HepG2 (cell line): ENCODE measurements at regions not wholly inside any gene's neighbourhood (a gene's known extent, or its start where the extent isn't known, plus 50 kb on each side); places are given as distances from the start of the nearest gene placed in this dataset.
A peak's percentile ranks its signal among the peaks of the same experiment; 100 is the strongest.

Experiments
- ATAC-seq: fragments of 200-7000 bp; cut with Tn5 transposase; 3 replicates; pipeline ENCODE4 v1.9.1; 2020; ENCODE audit warnings: mild to moderate bottlenecking, moderate library complexity
- BruUV-seq: library from RNA; stranded (reverse); fragments of 400-500 nt; replicated peaks from 2 replicates; lab custom pipeline; 2021; lab: Mats Ljungman, UMichigan
- CTCF ChIA-PET: fragments of 300-600 bp; formaldehyde crosslinking; extraction: SDS; loops from one replicate; lab custom pipeline; 2021; ENCODE audit warnings: low total read pairs, inconsistent platforms, low intra/inter-chr PET ratio; lab: Yijun Ruan, JAX
- POLR2A ChIA-PET: fragments of 350-600 bp; sonication (Branson Sonifier 250); formaldehyde crosslinking; loops from one replicate; lab custom pipeline; 2020; ENCODE audit warnings: antibody characterized with exemption, inconsistent platforms; lab: Yijun Ruan, JAX
- DNase-seq: peaks from one replicate; pipeline ENCODE4 v3.0.0-alpha.2; 2015; ENCODE audit warnings: low spot score
- FAIRE-seq: peaks from 3 replicates; lab custom pipeline; 2011; peaks lifted over from hg19 to GRCh38; lab: Jason Lieb, UNC
- H2AFZ ChIP-seq: one replicate; pipeline ENCODE4 v1.6.1; 2011; ENCODE audit warnings: low read length, inconsistent platforms
- H3K27ac ChIP-seq: fragments of 300-600 bp; 3 replicates; pipeline ENCODE4 v1.8.0; 2011; ENCODE audit warnings: mixed run types, mild to moderate bottlenecking, mixed read lengths, low read length, inconsistent platforms; ENCODE audit not compliant: insufficient read depth; ENCODE audit errors: extremely low read length
- H3K27me3 ChIP-seq, 2 experiments: fragments of 200-600 bp in 1 of 2; 2 replicates in 1 of 2; 3 replicates in 1 of 2; pipeline versions ENCODE4 v1.6.0 to v1.8.0; 2011; ENCODE audit warnings: low read length in 2 of 2, mild to moderate bottlenecking in 2 of 2, moderate library complexity in 2 of 2, inconsistent platforms in 1 of 2; ENCODE audit not compliant: insufficient read depth in 2 of 2, control insufficient read depth in 1 of 2
- H3K36me3 ChIP-seq, 2 experiments: fragments of 200-600 bp in 1 of 2; replicated peaks in 1 of 2; 2 replicates in 1 of 2; 3 replicates in 1 of 2; pipeline versions ENCODE4 v1.5.1 to v1.8.0; 2011; ENCODE audit warnings: low read length in 2 of 2, inconsistent platforms in 1 of 2; ENCODE audit not compliant: insufficient read depth in 2 of 2, control insufficient read depth in 1 of 2
- H3K4me1 ChIP-seq: 2 replicates; pipeline ENCODE4 v1.5.1; 2012; ENCODE audit warnings: low read length, inconsistent platforms; ENCODE audit not compliant: insufficient read depth
- H3K4me2 ChIP-seq: 2 replicates; pipeline ENCODE4 v1.6.0; 2011; ENCODE audit warnings: low read depth, low read length, inconsistent platforms
- H3K4me3 ChIP-seq, 3 experiments: fragments of 200-600 bp in 1 of 3; sonication (generic), shearing (Covaris generic) in 1 of 3; replicated peaks in 1 of 3; 2 replicates each; pipeline ENCODE4 v1.5.1; 2011 to 2016; ENCODE audit warnings: low read length in 3 of 3, inconsistent platforms in 2 of 3, low read depth in 2 of 3, mild to moderate bottlenecking in 2 of 3, control low read depth in 1 of 3, mixed read lengths in 1 of 3; ENCODE audit not compliant: insufficient read depth in 1 of 3
- H3K79me2 ChIP-seq: one replicate; pipeline ENCODE4 v1.6.1; 2011; ENCODE audit warnings: low read length, inconsistent platforms; ENCODE audit not compliant: insufficient read depth
- H3K9ac ChIP-seq: 2 replicates; pipeline ENCODE4 v1.6.0; 2011; ENCODE audit warnings: mild to moderate bottlenecking, low read depth, low read length, inconsistent platforms; ENCODE audit not compliant: insufficient read depth
- H3K9me3 ChIP-seq: 2 replicates; pipeline ENCODE4 v1.5.1; 2012; ENCODE audit warnings: mild to moderate bottlenecking, low read length
- H4K20me1 ChIP-seq: 2 replicates; pipeline ENCODE4 v1.6.0; 2011; ENCODE audit warnings: inconsistent platforms, mild to moderate bottlenecking, low read length, moderate library complexity; ENCODE audit not compliant: insufficient read depth
- ATF7 ChIP-seq, 2 experiments: fragments of 450-650 bp in 1 of 2; sonication (generic) in 1 of 2; formaldehyde crosslinking in 1 of 2; IDR thresholded peaks; 2 replicates each; pipeline versions ENCODE4 v1.4.0 to v1.6.1; 2016 to 2020; ENCODE audit warnings: antibody characterized with exemption in 1 of 2, mild to moderate bottlenecking in 1 of 2, missing genetic modification reagents in 1 of 2
- MAFF ChIP-seq: IDR thresholded peaks from 2 replicates; pipeline ENCODE4 v1.6.1; 2011; ENCODE audit warnings: low read depth, low read length, improper control_type of control experiment
- MAFK ChIP-seq, 2 experiments: IDR thresholded peaks in 1 of 2; conservative IDR thresholded peaks in 1 of 2; 2 replicates each; pipeline ENCODE4 v1.6.1; 2011; ENCODE audit warnings: improper control_type of control experiment in 2 of 2, low read length in 2 of 2
- POLR2AphosphoS2 ChIP-seq: IDR thresholded peaks from 2 replicates; pipeline ENCODE4 v1.6.1; 2011; ENCODE audit warnings: low read depth, low read length, improper control_type of control experiment
- RFXANK ChIP-seq: IDR thresholded peaks from 2 replicates; pipeline ENCODE4 v1.6.1; 2016
- TAF15 ChIP-seq: fragments of 200-400 bp; formaldehyde crosslinking; IDR thresholded peaks from one replicate; pipeline ENCODE4 v1.6.1; 2018; ENCODE audit warnings: mild to moderate bottlenecking, low read depth, low read length; ENCODE audit not compliant: poor library complexity, severe bottlenecking
- ZBTB38 ChIP-seq: sonication (generic); formaldehyde crosslinking; IDR thresholded peaks from 2 replicates; pipeline ENCODE4 v1.5.1; 2020; ENCODE audit warnings: mild to moderate bottlenecking, missing genetic modification reagents
- ZNF354B ChIP-seq: sonication (generic); formaldehyde crosslinking; IDR thresholded peaks from 2 replicates; pipeline ENCODE4 v1.8.0; 2022; ENCODE audit warnings: mild to moderate bottlenecking, missing genetic modification reagents
- ZNF564 ChIP-seq: sonication (generic); formaldehyde crosslinking; IDR thresholded peaks from 2 replicates; pipeline ENCODE4 v1.8.1; 2023; ENCODE audit warnings: mild to moderate bottlenecking, missing genetic modification reagents
- ZNF710 ChIP-seq: sonication (generic); formaldehyde crosslinking; IDR thresholded peaks from 2 replicates; pipeline ENCODE4 v1.5.0; 2020; ENCODE audit warnings: mild to moderate bottlenecking, missing genetic modification reagents, borderline replicate concordance
- ZNF782 ChIP-seq: sonication (generic); formaldehyde crosslinking; IDR thresholded peaks from 2 replicates; pipeline ENCODE4 v1.4.0; 2020; ENCODE audit warnings: missing genetic modification reagents, mild to moderate bottlenecking, borderline replicate concordance
- ZSCAN22 ChIP-seq: sonication (generic); formaldehyde crosslinking; IDR thresholded peaks from 2 replicates; pipeline ENCODE4 v1.4.0; 2020; ENCODE audit warnings: mild to moderate bottlenecking, missing genetic modification reagents
- ZUFSP ChIP-seq: sonication (generic); formaldehyde crosslinking; IDR thresholded peaks from 2 replicates; pipeline ENCODE4 v1.9.0; 2021; ENCODE audit warnings: missing genetic modification reagents, mild to moderate bottlenecking, borderline replicate concordance
- whole genome bisulfite sequencing: methylation state at CpG from one replicate; pipeline ENCODE4 v1.1.6; 2017; ENCODE audit warnings: low lambda C conversion rate; 5-methylcytosine and 5-hydroxymethylcytosine counted together
- in situ Hi-C: cut with HindIII; loops from 2 replicates; pipeline ENCODE4 v1.10.0; 2017; ENCODE audit warnings: low pct_unique_long_range_greater_than_20kb; ENCODE audit not compliant: extremely low pct_ligation_motif_present
- intact Hi-C: fragments of 100-400 bp; cut with micrococcal nuclease; formaldehyde crosslinking; loops from one replicate; pipeline ENCODE4 v1.10.0; 2022; ENCODE audit not compliant: unreplicated experiment

GRCh38 chr3:159739969-159740368 lies 248.7 kb upstream of the IL12A start (continued):
- TF ChIP-seq ZNF710 (CRISPR knock-in tag) (no peak), ZNF354B (CRISPR knock-in tag) (no peak), ZNF782 (CRISPR knock-in tag) (no peak), ZUFSP (CRISPR knock-in tag) (no peak), ZBTB38 (CRISPR knock-in tag) (no peak), ZSCAN22 (CRISPR knock-in tag) (no peak), RFXANK (CRISPR knock-in tag) (no peak), ATF7 (IDR thresholded peaks at IDR 0.05) (no peak), ATF7 (CRISPR knock-in tag; IDR thresholded peaks at IDR 0.05) (no peak), TAF15 (no peak)
- TF ChIP-seq, all 625 proteins: peak for 0

DNA sequence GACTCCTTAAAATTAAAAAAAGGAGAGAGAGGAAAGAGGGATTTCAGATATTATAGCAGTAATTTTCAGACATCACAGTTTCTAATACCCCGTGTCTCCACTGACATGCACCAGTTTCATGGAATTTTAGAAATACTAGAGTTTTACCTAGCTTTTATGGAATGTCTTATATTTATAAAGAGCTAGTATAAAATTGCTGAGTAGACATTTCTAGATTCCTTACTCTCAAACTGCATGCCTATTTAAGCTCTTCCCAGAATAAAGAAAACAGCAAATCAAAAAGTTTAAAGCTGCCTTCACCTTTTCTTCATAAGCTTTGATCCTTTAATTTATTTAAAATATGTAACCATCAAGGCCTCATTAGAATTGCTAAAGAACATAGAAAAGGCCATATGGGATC lies 247.4 kb upstream of the IL12A start:
- H3K4me1 ChIP-seq: peaks cover 8% of the 10 kb centered on the region; the same call in 1 of the 2 replicates
- intact Hi-C loops (loop anchor here (10.0 kb wide), 1 partner anchor 64 kb away; no protein-coding TSS in a partner anchor), in situ Hi-C loops (no loop called here)
- no TSS peak for BruUV-seq
- ATAC-seq: no peak
- 17% methylated on average over 1 of the region's 1 CpG for WGBS
- no peaks in the 10 kb centered on the region for H4K20me1 ChIP-seq
- H2AFZ ChIP-seq: no peak overlapping the region
- no peak overlapping the region for H3K4me3 ChIP-seq
- H3K9ac ChIP-seq: no peak overlapping the region
- POLR2A ChIA-PET: no interaction called here
- FAIRE-seq: no peak
- H3K9me3 ChIP-seq: no peaks in the 10 kb centered on the region
- CTCF ChIA-PET: no interaction called here
- no peak overlapping the region for H3K27ac ChIP-seq
- DNase-seq: no peak
- H3K4me2 ChIP-seq: no peak overlapping the region
- H3K27me3 ChIP-seq: no peaks in the 10 kb centered on the region; a peak in 1 of 5 replicates
- H3K79me2 ChIP-seq: no peaks in the 10 kb centered on the region
- H3K36me3 ChIP-seq: no peaks in the 10 kb centered on the region
- TF ChIP-seq MAFK (conservative IDR thresholded peaks at IDR 0.05 in 1 of 2, IDR thresholded peaks at IDR 0.05 in 1 of 2; ENCODE audit: low read length in 2 of 2) (peak; percentile 95 to 98), MAFF (peak; percentile 98), ZNF564 (CRISPR knock-in tag) (no peak), POLR2AphosphoS2 (no peak)
